PFSK-1 (cell line): ENCODE measurements at regions not wholly inside any gene's neighbourhood (a gene's known extent, or its start where the extent isn't known, plus 50 kb on each side); places are given as distances from the start of the nearest gene placed in this dataset.

Experiments used
- FOXP2 ChIP-seq: optimal IDR thresholded peaks from 2 replicates; pipeline ENCODE3; 2011; ENCODE audit warnings: borderline replicate concordance, control low read depth, inconsistent platforms; ENCODE audit not compliant: insufficient read depth; ENCODE audit errors: extremely low read length, extremely low read depth
- POLR2AphosphoS5 ChIP-seq: IDR thresholded peaks from 2 replicates; pipeline ENCODE4 v1.6.1; 2012; ENCODE audit warnings: low read depth, mild to moderate bottlenecking, control low read depth, low read length, moderate library complexity
- SIN3A ChIP-seq: IDR thresholded peaks from 2 replicates; pipeline ENCODE4 v1.6.1; 2012; ENCODE audit warnings: mild to moderate bottlenecking, low read length, moderate library complexity, borderline replicate concordance; ENCODE audit not compliant: insufficient read depth
- TAF1 ChIP-seq: IDR thresholded peaks from 2 replicates; pipeline ENCODE4 v1.6.1; 2012; ENCODE audit warnings: low read length, control low read depth, borderline replicate concordance; ENCODE audit not compliant: insufficient read depth
- TF ChIP-seq, protein P1 (sequence below), 2 experiments: IDR thresholded peaks; 2 replicates each; pipeline versions ENCODE4 v1.6.1 to v1.8.0; 2011 to 2012; ENCODE audit warnings: low read depth in 2 of 2, low read length in 2 of 2, control low read depth in 1 of 2, inconsistent platforms in 1 of 2, mild to moderate bottlenecking in 1 of 2, moderate library complexity in 1 of 2; ENCODE audit not compliant: insufficient read depth in 1 of 2

DNA sequence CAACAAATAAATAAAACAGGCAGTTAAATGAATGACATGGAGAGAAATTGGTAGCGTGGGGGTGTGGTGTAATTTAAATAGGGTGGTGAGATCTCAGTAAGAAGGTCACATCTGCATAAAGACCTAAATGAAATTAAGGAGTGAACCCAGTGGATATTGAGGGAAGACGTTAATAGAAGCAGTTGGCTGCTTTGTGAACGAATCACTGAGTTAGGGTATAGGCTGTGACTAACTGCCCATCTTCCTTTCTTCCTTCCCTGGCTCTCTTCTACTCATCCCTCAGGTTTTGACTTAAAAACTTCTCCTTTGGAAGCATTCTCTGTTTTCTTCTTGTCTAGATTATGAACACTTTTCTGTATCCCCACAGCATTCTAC, 64.7 kb downstream of the BTG1 start:
- TF ChIP-seq, protein P1, sequence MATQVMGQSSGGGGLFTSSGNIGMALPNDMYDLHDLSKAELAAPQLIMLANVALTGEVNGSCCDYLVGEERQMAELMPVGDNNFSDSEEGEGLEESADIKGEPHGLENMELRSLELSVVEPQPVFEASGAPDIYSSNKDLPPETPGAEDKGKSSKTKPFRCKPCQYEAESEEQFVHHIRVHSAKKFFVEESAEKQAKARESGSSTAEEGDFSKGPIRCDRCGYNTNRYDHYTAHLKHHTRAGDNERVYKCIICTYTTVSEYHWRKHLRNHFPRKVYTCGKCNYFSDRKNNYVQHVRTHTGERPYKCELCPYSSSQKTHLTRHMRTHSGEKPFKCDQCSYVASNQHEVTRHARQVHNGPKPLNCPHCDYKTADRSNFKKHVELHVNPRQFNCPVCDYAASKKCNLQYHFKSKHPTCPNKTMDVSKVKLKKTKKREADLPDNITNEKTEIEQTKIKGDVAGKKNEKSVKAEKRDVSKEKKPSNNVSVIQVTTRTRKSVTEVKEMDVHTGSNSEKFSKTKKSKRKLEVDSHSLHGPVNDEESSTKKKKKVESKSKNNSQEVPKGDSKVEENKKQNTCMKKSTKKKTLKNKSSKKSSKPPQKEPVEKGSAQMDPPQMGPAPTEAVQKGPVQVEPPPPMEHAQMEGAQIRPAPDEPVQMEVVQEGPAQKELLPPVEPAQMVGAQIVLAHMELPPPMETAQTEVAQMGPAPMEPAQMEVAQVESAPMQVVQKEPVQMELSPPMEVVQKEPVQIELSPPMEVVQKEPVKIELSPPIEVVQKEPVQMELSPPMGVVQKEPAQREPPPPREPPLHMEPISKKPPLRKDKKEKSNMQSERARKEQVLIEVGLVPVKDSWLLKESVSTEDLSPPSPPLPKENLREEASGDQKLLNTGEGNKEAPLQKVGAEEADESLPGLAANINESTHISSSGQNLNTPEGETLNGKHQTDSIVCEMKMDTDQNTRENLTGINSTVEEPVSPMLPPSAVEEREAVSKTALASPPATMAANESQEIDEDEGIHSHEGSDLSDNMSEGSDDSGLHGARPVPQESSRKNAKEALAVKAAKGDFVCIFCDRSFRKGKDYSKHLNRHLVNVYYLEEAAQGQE (IDR thresholded peaks at IDR 0.05; ENCODE audit: insufficient read depth in 1 of 2, low read depth in 2 of 2, low read length in 2 of 2), result no peak
- no peak for TF ChIP-seq POLR2AphosphoS5
- no peak for TF ChIP-seq TAF1
- no peak for TF ChIP-seq SIN3A
- no peak for TF ChIP-seq FOXP2
